GM18868 (cell line): ENCODE measurements at regions not wholly inside any gene's neighbourhood (a gene's known extent, or its start where the extent isn't known, plus 50 kb on each side); places are given as distances from the start of the nearest gene placed in this dataset.
"Not testable (repeated sequence)": the region's sequence is repeated elsewhere in the genome, so short reads cannot be mapped to it uniquely, and the experiment has no call there.

Experiments
- ATAC-seq: cut with Tn5 transposase; IDR thresholded peaks from one replicate; pipeline ENCODE4 v1.9.1; 2021; ENCODE audit warnings: mild to moderate bottlenecking, moderate library complexity; ENCODE audit not compliant: unreplicated experiment

DNA sequence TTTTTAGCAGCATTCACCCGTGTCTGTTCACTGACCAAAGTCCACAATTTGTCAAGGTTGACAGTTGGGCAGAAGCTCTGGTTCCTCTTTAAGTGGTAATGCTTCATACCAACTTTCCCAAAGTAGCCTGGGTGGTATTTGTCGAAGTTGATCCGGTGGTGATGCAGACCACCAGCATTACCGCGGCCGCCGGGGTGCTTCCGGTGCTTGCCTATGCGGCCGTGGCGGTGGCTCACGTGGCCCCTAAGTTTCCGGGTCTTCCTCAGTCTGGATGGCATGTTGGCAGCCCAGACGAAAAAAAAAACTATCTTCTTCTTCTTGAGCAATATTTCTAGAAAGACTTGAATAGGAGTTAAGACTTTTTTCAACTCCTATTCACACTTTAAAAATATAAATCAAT, 151.4 kb upstream of the RGS17 start:
- not testable (repeated sequence) for ATAC-seq

DNA sequence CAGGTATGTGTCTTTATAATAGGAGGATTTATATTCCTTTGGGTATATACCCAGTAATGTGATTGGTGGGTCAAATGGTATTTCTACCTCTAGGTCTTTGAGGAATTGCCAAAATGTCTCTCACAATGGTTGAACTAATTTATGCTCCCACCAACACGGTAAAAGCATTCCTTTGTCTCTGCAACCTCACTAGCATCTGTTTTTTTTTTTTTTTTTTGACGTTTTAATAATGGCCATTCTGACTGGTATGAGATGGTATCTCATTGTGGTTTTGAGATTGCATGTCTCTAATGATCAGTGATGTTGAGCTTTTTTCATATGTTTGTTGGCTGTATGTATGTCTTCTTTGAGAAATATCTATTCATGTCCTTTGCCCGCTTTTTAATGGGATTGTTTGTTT, 144.9 kb upstream of the RGS17 start:
- no peak for ATAC-seq

DNA sequence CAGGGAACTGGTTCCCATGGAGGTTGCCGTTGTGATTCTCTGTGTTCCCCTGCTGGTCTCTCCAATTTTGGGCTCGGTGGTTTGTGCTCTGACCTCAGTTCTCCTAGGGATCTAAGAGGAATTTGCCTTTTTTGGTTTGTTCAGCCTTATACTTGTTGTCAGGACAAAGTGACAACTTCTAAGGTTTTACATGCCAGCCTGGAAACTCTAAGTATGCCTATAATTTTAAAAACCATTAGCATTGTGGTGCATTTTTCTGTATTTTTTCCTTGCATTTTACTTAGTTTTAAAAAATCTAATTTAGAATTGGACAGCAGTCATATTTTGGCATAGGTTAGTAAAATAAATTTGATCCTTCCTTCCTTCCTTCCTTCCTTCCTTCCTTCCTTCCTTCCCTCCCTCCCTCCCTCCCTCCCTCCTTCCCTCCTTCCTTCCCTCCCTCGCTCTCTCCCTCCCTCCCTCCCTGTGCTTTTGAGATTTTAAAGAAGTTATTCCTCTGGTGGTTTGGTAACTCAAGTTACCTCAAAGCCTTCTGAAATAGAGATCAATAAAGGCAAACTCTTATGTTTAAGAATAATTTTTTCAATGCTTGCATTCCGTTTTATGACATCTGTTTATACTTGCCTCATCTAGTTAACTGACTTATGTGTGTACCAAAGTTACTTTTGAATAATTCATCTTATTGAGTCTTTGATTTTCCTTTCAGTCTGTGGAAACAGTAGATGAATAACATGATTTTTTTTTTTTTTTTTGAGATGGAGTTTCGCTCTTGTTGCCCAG, 141.3 kb upstream of the RGS17 start:
- no peak for ATAC-seq

DNA sequence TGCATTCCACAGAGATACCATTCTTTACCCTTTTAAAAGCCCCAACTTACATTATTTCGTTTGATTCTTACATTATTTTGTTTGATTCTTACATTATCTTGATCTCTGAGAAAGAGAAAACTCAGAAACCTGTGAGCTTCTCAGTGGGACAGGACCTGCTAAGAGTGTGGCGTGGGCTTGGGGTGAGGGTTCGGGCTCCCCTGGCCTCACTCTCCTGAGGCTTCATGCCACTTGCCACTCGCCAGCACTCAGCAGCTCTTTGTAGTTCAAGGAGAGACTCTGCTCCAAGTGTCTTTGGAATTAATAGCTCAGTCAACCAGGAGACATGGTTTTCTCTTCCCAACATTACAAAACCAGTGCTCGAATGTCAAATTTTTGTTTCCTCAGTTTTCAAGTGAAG, 132.4 kb upstream of the RGS17 start:
- ATAC-seq: no peak

DNA sequence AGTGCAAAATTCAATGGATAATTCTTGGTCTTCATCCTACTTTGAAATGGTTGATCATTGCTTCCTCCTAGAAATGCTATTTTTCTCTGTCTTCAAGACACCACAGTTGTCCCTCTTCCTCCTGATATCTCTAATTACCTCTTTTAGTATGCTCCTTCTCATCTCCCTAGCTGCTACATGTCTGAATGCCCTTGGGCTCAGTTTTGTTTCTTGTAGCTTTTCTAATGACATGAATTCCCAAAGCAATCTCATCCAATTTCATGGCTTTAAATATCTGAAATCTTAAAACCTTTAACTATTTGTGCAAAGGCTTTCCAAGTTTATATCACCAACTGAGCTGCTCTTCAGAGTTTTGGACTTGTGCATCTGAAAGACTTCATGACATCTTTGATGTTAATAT, 120.2 kb upstream of the RGS17 start:
- ATAC-seq: no peak

DNA sequence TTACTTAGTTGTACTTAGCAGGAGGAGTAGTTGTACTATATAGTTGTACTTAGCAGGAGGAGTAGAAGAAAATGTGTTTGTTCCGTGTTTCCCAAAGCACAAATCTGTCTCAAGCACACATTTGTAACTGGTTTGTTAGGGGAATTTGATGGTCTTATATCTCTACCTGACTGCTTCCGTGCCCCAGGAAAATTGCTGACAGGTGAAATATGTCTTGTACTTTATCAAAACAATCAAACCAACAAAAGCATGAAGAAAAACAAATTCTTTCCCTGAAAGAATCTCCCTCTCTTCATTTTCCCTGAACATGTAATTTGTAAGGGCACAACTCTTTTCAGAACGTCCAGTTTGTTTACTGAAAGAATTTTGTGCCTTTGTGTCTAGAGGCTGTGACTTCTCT, 106.6 kb upstream of the RGS17 start:
- ATAC-seq: no peak

DNA sequence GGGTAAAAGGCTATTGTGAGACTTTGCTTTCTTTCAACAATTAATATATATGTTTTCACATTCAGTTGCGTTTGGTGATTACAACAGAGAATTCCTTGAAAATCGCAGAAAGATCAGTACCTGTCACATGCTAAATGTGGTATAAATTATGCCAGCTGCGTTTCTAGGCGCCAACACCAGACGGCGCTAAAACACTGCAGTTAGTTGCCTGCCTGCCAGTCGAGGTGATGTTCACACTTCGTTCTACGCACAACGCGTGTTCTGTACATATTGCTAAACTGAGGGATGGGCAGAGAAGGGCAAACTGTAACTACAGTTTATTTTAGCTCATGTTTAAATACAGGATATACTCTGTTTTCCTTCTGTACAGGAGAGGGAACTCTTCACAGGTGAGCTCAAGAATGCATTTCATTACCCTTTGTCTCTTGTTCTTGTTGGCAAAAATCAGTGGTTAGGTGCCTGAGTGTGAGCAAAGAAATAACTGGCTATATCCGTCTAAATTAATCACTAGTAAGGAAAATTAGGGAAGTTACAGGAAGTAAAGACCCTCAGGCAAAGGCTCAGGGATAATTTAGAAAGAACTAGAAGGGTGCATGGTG, 100.1 kb upstream of the RGS17 start:
- ATAC-seq: peak; percentile 67

DNA sequence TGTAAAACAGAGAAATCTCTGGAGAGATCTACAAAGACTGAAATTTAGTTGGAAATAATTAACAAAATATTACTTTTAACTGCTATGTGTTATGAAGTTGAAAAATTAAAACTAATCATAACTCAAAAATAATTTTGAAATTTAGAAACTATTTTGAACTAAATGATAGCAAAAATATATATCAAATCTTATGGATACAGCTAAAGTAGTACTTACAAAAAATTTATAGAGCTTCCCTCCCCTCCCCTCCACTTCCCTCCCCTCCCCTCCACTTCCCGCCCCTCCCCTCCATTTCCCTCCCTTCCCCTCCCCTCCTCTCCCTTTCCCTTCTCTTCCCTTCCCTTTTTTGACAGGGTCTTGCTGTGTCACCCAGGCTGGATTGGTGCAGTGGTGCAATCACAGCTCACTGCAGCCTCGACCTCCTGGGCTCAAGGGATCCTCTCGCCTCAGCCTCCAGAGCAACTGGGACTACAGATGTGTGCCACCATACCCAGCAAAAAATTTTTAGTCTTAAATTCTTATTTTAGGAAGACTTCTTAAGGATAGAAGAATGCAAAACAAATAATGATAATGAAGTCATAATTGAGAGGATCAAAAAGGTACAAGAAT, 87.2 kb upstream of the RGS17 start:
- ATAC-seq: no peak

DNA sequence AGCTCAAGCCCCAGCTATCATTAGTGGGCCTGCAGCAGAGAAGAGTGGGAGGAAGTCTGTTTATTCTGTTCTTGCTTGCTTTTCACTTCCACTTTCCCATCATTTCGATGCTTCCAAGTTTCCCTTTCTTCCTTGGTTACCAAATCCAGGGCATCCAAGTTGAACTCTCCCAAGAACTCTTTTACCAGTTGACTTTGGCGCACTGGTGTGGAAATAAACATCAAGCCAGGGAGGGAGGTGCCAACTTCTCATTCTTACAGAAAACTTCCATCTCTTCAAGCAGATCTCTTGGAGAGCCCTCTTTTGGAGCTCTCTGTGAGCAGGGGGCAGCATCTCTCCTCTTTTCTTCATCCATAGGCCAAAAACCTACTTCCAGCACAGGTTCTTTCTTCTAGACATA, 85.7 kb upstream of the RGS17 start:
- ATAC-seq: no peak

DNA sequence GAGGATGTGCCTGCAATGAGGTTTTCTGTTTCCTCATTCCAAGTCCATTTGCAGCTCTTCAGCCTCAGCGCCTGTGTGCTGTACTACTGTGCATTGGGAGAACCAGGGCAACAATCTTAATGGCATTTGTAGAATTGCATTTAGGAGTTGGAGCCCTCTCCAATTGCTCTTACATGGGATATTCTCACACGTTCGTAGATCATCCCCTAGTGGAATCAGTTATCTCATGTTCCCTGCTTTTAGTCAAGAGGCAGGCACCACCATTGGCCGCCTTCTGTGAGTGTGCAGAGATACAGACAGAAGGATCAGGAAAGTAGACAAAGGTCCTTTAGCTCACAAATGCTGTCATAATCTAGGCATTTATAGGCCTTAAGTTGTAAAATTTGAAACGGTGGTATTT, 84.2 kb upstream of the RGS17 start:
- no peak for ATAC-seq

DNA sequence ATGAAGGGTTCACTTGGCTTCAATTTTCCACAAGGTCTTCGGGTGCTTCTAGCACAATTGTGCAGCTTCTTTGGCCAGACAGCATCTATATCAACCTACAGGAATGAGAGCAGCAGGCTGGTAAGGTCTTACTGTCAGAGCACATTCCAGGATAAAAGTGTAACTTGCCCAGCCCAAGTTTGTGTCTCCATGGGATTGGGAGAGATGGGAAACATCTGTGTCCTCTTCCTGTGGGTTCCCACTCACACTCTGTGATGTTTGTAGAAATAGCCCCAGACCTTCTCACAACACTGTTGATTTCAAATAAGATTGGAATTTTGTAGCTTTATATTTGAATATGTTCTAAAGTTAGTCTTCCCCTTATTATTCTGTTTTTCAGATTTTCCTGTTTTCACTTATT, 83.4 kb upstream of the RGS17 start:
- no peak for ATAC-seq

DNA sequence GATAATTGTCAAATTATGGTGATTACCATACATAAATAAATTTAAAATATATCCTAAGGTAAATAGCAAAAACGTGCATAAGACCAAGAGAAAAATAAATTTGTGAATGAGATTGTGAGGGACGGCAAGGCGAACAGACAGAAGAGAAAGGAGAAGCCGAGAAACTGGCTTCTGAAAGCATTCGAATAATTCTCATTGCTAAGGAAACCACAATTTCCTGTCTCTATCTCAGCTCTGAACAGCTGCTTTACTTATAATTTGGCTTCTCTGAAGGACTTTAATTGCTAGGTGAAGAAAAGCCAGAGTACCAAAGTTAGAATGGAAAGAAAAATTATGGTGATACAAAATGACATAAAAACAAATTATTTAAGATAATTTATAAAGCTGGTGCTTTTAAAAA, 79.0 kb upstream of the RGS17 start:
- ATAC-seq: peak; percentile 68

DNA sequence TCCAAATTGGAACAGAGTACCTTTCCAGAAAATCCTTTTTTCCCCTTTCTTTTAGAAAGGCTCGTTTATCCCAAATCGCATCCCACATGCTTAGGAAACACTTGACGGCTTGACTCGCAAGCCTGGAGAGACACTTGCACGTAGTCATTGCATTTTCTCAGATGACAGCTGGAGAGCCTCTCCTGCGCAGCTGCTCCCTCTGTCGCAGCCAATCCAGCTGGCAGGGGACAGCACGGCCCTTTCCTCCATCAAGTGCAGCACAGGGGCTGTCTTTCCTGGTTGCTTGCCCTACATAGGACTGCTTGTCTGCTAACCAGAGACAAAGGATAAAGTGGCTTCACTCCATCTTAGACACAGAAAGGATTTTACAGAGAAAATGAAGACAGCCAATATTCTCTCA, 77.6 kb upstream of the RGS17 start:
- no peak for ATAC-seq

DNA sequence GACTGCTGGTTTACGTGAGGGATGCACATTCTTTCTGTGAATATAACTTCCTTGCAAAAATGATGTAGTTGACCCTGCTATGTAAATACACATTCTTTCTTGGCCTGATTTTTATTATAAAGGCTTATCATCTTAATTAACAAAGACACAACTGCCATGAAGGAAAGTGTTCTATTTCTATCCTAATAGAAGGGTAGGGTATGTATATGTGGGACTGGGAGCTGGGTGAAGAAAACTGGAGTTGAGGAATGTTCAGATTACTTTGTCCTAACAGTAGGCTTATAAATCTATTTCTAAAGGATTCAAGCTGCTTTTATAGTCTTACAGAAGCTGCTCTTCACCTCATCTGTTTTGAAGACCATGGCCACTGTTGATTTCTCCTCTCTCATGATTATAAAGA, 76.5 kb upstream of the RGS17 start:
- ATAC-seq: no peak

DNA sequence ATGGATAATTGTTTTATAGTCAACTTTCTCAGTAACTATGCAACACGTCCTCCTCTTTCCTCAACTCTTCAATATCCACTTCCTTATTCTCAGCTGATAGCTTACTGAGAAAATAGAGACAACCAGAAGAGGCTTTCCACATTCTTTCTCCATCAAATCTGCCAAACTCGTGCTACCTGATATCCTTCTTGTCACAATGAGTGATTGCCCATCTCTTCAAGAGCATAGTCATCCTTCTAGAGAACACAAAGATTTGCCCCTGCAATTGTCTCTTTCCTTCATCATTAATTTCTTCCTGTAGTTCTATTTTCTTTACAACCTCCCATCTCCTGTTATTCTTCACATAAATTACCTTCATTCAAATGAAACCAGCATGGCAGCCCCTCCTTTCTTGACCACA, 75.9 kb upstream of the RGS17 start:
- ATAC-seq: no peak

DNA sequence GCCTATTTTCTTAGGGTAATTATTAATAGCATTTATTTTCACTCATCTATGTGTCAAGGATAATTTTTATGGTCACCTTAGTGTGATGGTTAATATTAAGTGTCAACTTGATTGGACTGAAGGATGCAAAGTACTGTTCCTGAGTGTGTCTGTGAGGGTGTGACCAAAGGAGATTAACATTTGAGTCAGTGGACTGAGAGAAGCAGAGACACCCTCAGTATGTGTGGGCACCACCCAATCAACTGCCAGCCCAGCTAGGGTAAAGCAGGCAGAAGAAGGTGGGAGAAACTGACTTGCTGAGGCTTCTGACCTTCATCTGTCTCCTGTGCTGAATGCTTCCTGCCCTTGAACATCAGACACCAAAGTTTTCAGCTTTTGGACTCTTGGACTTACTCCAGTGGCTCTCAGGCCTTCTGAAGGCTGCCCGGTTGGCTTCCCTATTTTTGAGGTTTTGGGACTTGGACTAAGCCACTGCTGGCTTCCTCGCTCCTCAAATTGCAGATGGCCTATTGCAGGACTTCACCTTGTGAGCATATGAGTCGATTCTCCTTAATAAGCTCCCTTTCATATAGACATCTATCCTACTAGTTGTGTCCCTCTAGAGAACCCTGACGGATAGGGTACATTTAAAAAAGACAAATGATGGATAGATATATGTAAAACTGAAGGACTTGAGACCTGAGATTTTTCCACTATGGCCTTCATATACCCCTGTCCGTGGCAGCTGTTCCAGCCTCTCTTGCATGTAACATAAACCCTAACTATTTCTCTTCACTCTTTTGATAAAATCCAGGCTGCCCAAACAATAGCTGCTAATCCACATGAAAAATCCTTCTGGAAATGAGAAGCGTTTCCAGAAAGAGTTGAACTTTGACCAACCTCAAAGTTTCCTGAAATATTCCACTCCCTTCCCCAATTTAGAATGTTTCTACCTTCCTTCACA, 62.1 kb upstream of the RGS17 start:
- no peak for ATAC-seq

DNA sequence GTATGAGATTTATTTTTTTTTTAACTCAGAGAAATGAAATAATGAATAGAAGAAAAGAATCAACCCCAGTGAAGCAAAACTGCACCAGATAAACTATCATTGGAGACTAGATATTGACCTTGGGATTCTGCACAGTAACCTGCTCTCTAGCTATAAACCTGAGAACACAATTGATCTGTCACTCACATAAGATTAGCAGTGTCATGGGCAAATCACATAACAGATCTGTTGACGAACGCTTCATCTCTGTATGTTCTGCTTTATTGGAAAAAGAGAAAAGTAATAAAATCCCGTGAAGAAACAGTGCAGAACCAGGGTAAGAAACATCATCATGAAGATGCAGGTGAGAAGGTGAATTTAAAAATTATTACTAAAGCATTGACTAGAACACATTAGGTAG, 52.8 kb upstream of the RGS17 start:
- ATAC-seq: no peak
